Motor neuron (in vitro differentiated cells): ENCODE measurements at regions not wholly inside any gene's neighbourhood (a gene's known extent, or its start where the extent isn't known, plus 50 kb on each side); places are given as distances from the start of the nearest gene placed in this dataset.
"Not testable (repeated sequence)": the region's sequence is repeated elsewhere in the genome, so short reads cannot be mapped to it uniquely, and the experiment has no call there.

Experiments used
- ATAC-seq, 8 experiments: fragments of 200-7000 bp; cut with Tn5 transposase; replicated peaks in 6 of 8; 2 replicates each; pipeline ENCODE4 v1.8.0; 2021; ENCODE audit warnings: mild to moderate bottlenecking in 8 of 8, moderate library complexity in 8 of 8
- H3K27ac ChIP-seq, 2 donors: fragments of 250-450 bp; sonication (Bioruptor Pico); 2 replicates each; pipeline ENCODE4 v1.9.0; 2021; ENCODE audit warnings: antibody characterized with exemption in 2 of 2, mild to moderate bottlenecking in 2 of 2, moderate library complexity in 1 of 2
- H3K4me1 ChIP-seq, 2 donors: fragments of 250-450 bp; sonication (Bioruptor Pico); replicated peaks in 1 of 2; 2 replicates each; pipeline ENCODE4 v1.6.1; 2021; ENCODE audit warnings: antibody characterized with exemption in 2 of 2, mild to moderate bottlenecking in 2 of 2, moderate library complexity in 1 of 2
- H3K4me3 ChIP-seq, 5 donors: fragments of 250-450 bp; sonication (Bioruptor Pico); 2 replicates each; pipeline ENCODE4 v1.9.0; 2021; ENCODE audit warnings: antibody characterized with exemption in 5 of 5, mild to moderate bottlenecking in 5 of 5, moderate library complexity in 4 of 5
- WGBS, 10 experiments: fragments of 450-650 bp; shearing (Covaris generic); methylation state at CpG; one replicate each; pipeline ENCODE4 v1.0.0; 2022; 5-methylcytosine and 5-hydroxymethylcytosine counted together
- in situ Hi-C, 9 experiments: fragments of 400-800 bp; cut with MboI; loops; one replicate each; pipeline ENCODE4 v1.15.0; 2021; ENCODE audit warnings: low sequenced_read_pairs in 9 of 9, low pct_unique_long_range_greater_than_20kb in 2 of 9; ENCODE audit not compliant: unreplicated experiment in 9 of 9

DNA sequence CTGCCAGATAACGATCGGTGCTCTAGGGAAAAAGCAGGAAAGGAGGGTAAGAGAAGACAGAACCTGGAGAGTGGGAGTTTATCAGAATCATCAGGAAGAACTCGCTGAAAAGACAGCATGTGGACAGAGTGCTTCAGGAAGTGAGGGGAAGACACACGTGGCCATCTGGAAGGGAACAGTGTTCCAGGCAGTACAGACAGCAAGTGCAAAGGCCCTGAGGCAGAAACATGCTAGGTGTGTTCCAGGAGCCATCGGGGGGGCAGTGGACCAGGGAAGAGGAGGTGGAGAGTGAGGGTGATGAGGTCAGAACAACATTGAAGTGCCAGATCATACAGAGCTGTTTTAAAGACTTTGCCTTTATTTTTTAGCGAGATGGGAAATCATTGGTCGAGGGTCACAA is 354.3 kb upstream of the CNR1 start:
- Histone ChIP-seq H3K4me3 (no peak overlapping the region), H3K4me1 (no peaks in the 10 kb centered on the region), H3K27ac (no peak overlapping the region)
- ATAC-seq: no peak
- 0 to 94% (median 80%) methylated on average over 2 to 7 of the region's 7 CpGs for WGBS, 10 experiments
- in situ Hi-C loops: no loop called here

DNA sequence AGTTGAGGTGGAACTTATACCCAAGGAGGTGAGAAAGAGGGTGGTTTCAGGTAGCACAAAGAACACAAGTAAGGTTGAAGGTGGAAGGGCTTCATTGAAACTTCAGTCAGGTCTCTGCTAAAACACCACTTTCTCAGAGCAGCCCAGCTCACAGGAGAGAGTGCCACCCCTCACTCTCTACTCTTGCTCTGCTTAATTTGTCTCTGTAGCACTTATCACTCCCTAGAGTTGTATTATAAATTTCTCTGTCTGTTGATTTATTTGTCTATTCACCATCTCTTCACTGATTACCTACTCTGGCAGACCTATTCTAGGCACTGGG is 353.8 kb upstream of the CNR1 start:
- Histone ChIP-seq H3K4me1 (no peaks in the 10 kb centered on the region), H3K4me3 (no peak overlapping the region), H3K27ac (no peak overlapping the region)
- no peak for ATAC-seq
- in situ Hi-C loops: no loop called here

DNA sequence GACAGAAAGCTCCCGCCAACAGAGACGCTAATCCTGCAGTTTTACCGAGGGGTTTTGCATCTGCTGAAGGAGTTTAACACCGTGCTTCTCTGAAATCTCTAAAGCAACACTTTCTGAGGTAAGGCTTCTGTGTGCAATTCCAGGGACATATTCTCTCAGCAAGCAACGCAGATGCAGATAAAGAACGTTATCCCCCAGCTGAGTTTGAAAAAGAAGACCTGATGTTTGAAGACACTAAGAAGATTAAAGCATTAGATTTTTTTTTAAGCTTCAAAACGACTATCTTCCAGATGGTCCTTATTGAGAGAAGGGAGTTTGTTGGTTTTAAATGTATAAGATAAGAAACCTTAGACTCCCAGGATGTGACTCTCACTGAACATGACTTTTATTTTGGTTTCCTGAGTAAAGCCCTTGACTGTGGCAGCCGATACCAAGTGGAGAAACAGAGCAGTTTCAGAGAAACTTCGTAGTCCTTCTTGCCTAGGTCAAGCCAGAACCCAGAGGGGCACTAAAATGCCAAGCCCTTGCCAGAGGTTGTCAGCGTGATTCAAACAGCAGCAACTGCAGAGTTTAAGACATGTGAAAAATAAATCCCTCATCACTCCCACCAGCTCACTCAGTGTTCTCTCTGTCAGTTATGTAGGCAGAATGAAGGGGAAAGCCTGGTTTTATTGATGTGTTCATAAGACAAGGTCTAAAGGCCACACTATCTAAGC is 353.3 kb upstream of the CNR1 start:
- Histone ChIP-seq H3K4me3 (no peak overlapping the region), H3K4me1 (no peaks in the 10 kb centered on the region), H3K27ac (no peak overlapping the region)
- 7 to 85% (median 72%) methylated on average over 3 to 10 of the region's 10 CpGs for WGBS, 10 experiments
- no peak for ATAC-seq
- in situ Hi-C loops: no loop called here

DNA sequence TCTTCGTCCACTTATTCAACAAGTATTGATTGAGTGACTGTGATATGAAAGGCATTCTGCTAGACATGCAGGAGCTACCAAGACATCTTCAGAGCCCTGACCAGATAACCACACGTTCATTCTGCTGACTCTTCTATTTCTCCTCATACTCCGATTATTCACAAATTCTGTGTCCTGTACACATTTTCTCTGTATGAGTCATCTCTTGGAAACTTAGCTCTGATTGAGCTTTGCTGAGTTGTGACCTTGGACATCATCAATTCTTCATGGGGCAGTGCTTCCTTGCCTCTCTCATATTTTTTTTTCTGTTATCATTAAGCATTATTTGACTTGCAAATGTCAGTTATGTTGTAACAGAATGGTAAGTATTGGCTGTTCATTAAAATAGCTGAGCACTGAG is 351.6 kb upstream of the CNR1 start:
- peak in 4 of 8 experiments; percentile 23 to 90 (median 52) for ATAC-seq
- Histone ChIP-seq H3K27ac (no peak overlapping the region), H3K4me3 (no peak overlapping the region), H3K4me1 (no peaks in the 10 kb centered on the region)
- 27 to 96% (median 76%) methylated on average over 1 to 3 of the region's 3 CpGs; no CpG with 5 or more reads in 1 of the 10 experiments for WGBS, 10 experiments
- in situ Hi-C loops: no loop called here

DNA sequence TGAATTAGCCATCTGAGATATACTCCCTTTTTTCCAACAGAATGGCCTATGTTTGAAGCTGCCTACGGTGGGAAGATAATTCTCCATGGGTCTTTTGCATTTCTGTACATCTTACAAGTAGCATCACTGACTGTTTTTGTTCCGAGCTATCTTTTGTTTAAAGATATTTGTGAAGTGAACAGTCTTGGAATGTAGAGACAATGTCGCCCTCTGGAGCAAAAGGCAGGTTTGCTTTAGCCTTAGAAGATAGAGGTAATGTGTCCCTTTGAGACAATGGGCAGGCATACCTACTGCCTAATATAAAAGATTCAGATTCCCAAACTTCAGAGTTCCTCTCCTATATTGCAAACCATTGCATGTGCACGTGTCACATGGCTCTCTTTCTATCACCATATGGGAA is 347.8 kb upstream of the CNR1 start:
- no peak for ATAC-seq
- Histone ChIP-seq H3K4me1 (no peaks in the 10 kb centered on the region), H3K4me3 (no peak overlapping the region), H3K27ac (no peak overlapping the region)
- in situ Hi-C loops: no loop called here
- WGBS, 10 experiments: 10 to 80% (median 54%) methylated on average over 1 to 4 of the region's 4 CpGs; no CpG with 5 or more reads in 2 of the 10 experiments

DNA sequence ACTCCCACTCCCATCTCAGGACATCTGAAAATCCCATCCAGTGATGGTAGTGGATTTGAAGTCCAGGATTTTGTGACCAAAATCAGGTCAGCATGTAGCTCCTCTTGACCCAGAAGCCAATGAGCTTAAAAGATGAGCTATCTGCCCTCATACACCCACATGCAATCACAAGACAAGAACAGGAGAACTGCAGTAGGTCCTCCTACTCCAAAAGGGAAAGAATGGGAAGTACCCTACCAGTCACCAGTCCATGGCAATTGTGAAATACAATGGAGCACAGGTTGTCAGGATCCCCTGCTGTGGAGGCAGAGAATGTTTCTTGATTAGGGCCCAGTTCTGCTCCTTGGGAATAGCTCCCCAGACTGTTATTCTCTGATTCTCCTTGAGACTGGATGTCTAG is 347.3 kb upstream of the CNR1 start:
- no peak for ATAC-seq
- in situ Hi-C loops: no loop called here
- H3K4me1 ChIP-seq: no peaks in the 10 kb centered on the region
- no peak overlapping the region for H3K4me3 ChIP-seq
- no peak overlapping the region for H3K27ac ChIP-seq

DNA sequence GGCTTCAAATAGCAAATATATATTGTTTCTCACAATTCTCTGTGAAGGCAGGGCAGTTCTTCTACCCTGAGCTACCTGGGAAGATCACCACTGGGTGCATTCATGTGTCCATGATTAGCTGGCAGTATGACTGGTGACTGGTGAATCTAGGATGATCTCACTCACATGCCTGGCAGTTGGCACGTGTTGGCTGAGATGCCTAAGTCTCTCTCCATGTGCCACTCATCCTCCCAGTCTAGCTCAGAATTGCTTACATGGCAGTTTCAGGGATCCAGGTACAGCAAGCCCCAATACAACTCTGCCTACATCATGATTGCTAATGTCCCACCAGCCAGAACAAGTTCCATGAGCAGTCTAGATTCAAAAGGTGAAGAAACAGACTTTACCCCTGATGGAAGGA is 346.8 kb upstream of the CNR1 start:
- WGBS, 10 experiments: 0 to 100% (median 40%) methylated on average over 1 of the region's 1 CpG; no CpG with 5 or more reads in 6 of the 10 experiments

DNA sequence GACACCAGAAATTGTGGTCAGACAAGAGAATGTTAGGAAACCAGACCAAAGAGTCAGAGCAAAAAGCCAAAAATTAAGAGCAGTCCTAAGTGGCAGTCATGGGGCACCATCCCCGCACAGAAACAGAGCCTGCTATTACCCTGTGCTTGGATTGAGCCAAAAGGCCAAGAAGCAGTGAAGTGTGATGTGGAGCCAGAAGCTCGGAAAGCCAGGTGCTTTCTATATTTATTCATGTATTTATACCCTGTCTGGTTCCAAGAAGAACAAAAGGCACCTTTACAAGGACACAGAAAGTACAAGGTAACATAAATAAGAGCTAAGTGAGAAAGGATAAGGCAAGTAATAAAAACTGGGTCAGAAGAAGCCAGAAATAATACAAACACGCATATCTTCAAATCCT is 336.2 kb upstream of the CNR1 start:
- ATAC-seq: no peak
- H3K4me1 ChIP-seq: no peaks in the 10 kb centered on the region
- 23 to 100% (median 93%) methylated on average over 1 to 3 of the region's 3 CpGs; no CpG with 5 or more reads in 1 of the 10 experiments for WGBS, 10 experiments
- H3K27ac ChIP-seq: no peak overlapping the region
- H3K4me3 ChIP-seq: no peak overlapping the region
- in situ Hi-C loops: no loop called here

More for the DNA sequence above, 346.8 kb upstream of the CNR1 start:
- ATAC-seq: no peak
- no peaks in the 10 kb centered on the region for H3K4me1 ChIP-seq
- in situ Hi-C loops: no loop called here
- H3K27ac ChIP-seq: no peak overlapping the region
- no peak overlapping the region for H3K4me3 ChIP-seq

DNA sequence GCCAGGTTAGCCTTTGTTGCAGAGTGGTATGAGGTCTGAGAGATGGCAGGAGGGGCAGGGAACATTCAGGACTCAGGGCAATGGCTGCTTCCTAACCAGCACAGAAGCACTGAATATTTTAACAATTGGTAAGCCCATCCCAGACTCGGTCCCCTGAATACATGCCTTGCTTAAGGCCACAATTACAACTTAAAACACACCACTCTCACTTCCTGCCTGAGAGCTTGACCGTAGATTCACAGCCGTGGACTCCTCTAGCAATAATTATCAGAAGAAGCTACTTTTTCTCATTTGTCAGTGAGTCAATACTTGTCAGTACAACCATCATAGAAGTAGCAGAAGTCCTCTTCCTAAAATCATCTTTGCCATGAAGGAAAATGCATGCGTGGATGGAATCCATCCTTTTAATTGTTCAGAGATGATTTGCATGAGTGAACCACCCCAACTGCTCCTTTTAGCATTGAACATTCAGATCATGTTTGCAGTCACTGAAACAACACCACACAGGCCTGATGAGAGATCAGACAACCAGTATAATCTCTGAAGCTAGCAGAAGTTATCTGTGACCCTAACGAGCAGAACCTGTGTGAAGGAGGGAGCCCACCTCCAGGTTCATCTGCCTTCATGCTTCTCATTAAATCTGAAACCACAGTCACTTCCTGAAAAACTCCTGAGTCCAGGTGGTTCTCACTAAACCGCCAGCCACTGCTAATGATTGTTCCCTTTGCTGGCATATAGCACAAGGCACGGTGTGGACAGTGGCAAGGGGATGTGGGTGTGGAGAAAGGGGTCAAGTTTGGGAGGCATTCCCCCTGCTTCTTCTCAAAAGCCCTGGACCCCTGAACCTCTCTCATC is 333.9 kb upstream of the CNR1 start:
- Histone ChIP-seq H3K4me3 (no peak overlapping the region), H3K27ac (no peak overlapping the region), H3K4me1 (no peaks in the 10 kb centered on the region)
- ATAC-seq: peak in 2 of 8 experiments; percentile 31 to 43
- WGBS, 10 experiments: 10 to 94% (median 77%) methylated on average over 2 to 7 of the region's 7 CpGs; no CpG with 5 or more reads in 1 of the 10 experiments
- in situ Hi-C loops: no loop called here

DNA sequence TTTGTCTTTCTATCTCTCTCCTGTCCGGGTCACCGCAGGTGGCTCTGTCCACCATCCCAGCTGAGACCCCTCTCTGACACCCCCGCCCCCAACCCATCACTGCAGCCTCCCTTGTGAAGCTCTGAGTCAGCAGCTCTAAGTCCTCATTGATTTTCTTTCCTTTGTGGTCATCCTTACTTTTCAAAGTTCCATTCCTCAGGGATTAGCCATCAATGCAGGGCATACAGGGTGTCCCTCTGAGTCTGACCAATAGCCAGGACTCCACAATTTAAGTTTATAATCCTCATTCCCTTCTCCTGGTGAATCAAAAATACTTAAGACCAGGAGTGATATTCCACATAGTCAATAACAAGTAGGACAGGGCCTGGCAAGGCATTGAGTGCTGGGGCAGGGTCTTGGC is 333.3 kb upstream of the CNR1 start:
- WGBS, 10 experiments: 0 to 100% (median 40%) methylated on average over 1 of the region's 3 CpGs; no CpG with 5 or more reads in 7 of the 10 experiments
- Histone ChIP-seq H3K27ac (no peak overlapping the region), H3K4me1 (no peaks in the 10 kb centered on the region), H3K4me3 (no peak overlapping the region)
- in situ Hi-C loops: no loop called here
- no peak for ATAC-seq

DNA sequence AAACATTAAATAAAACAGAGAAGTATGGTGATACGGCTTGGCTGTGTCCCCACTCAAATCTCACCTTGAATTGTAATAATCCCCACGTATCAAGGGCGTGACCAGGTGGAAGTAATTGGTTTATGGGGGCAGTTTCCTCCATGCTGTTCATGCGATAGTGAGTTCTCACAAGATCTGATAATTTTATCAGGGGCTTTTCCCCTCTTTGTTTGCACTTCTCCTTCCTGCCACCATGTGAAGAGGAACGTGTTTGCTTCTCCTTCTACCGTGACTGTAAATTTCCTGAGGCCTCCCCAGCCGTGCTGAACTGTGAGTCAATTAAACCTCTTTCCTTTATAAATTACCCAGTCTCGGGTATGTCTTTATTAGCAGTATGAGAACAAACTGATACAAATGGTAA is 331.3 kb upstream of the CNR1 start:
- ATAC-seq, H3K4me1 ChIP-seq, H3K27ac ChIP-seq, H3K4me3 ChIP-seq, in situ Hi-C loops: not testable (repeated sequence)
- 26 to 100% (median 82%) methylated on average over 1 to 6 of the region's 8 CpGs for WGBS, 10 experiments

DNA sequence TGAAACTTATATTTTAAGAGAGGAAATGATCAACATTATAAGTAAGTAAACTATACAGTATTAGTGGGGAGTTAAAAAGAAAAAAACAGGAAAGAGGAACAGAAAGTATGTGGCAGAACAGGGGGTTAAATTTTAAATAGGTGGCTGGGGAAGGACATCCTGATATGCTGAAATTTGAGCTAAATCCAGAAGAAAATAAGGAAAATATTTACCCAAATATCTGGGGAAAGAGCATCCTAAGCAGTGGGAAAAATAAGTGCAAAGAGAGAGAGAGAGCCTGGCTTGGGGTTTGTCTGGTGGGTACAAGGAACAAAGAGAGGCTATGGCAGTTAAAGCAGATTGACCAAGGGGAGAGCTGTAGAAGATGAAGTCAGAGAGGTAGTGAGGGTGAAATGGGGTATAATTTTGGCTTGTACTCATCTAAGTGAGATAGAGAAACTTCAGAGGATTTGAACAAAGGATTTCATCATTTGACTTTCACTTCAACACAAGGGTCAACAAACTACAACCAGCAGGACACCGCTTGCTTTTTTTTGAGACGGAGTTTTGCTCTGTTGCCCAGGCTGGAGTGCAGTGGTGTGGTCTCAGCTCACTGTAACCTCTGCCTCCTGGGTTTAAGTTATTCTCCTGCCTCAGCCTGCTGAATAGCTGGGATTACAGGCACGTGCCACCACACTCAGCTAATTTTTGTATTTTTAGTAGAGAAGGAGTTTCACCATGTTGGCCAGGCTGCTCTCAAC is 328.4 kb upstream of the CNR1 start:
- Histone ChIP-seq H3K4me1 (peaks cover 0 to 2% of the 10 kb centered on the region in 2 donors), H3K4me3 (no peak overlapping the region), H3K27ac (no peak overlapping the region)
- no peak for ATAC-seq
- in situ Hi-C loops: no loop called here
- WGBS, 10 experiments: 33 to 100% (median 82%) methylated on average over 1 to 3 of the region's 3 CpGs; no CpG with 5 or more reads in 4 of the 10 experiments

DNA sequence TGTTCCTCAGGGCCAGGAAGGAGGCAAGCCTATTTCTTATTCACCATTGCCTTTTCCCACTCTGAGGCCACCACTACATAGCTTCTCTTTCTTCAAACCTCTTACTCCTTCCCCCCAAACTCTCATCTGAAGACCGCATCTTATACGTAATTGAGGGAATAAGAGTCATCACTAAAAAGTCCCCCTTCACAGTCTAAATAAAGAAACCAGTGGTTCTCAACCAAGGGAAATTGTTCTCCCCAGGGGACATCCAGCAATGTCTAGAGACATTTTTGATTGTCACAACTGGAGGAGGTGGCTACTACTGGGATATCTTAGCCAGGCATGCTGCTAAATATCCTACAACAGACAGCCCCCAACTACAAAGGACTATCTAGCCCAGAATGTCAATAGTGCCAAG is 327.6 kb upstream of the CNR1 start:
- no peak overlapping the region for H3K4me3 ChIP-seq
- in situ Hi-C loops: no loop called here
- peaks cover 0 to 2% of the 10 kb centered on the region in 2 donors for H3K4me1 ChIP-seq
- no peak for ATAC-seq
- WGBS, 10 experiments: 36 to 100% (median 100%) methylated on average over 1 to 2 of the region's 2 CpGs; no CpG with 5 or more reads in 1 of the 10 experiments
- H3K27ac ChIP-seq: no peak overlapping the region
